OCI-LY7 (cell line): ENCODE measurements at regions not wholly inside any gene's neighbourhood (a gene's known extent, or its start where the extent isn't known, plus 50 kb on each side); places are given as distances from the start of the nearest gene placed in this dataset.

Experiments
- BruUV-seq: library from RNA; stranded (reverse); fragments of 400-500 nt; replicated peaks from 2 replicates; lab custom pipeline; 2021; lab: Mats Ljungman, UMichigan
- CTCF ChIA-PET: fragments of 300-600 bp; sonication (Branson Sonifier 250); formaldehyde crosslinking; loops from one replicate; lab custom pipeline; 2022; ENCODE audit warnings: antibody characterized with exemption; ENCODE audit not compliant: unreplicated experiment; lab: Charles Lee
- POLR2A ChIA-PET: fragments of 300-600 bp; sonication (Branson Sonifier 250); formaldehyde crosslinking; loops from one replicate; lab custom pipeline; 2022; ENCODE audit warnings: antibody characterized with exemption; lab: Charles Lee
- DNase-seq: peaks from one replicate; pipeline ENCODE4 v3.0.0-alpha.2; 2015; ENCODE audit warnings: low spot score
- H2AFZ ChIP-seq: fragments of 200-600 bp; sonication (generic), shearing (Covaris generic); 2 replicates; pipeline ENCODE4 v1.6.1; 2014; ENCODE audit warnings: mild to moderate bottlenecking, antibody characterized with exemption, low read length, moderate library complexity
- H3K27ac ChIP-seq: fragments of 200-600 bp; sonication (generic); 2 replicates; pipeline ENCODE4 v1.5.1; 2014; ENCODE audit warnings: mixed run types, low read depth, mild to moderate bottlenecking, moderate library complexity, low read length, inconsistent platforms; ENCODE audit not compliant: poor library complexity, severe bottlenecking
- H3K36me3 ChIP-seq: fragments of 200-600 bp; sonication (generic); 2 replicates; pipeline ENCODE4 v1.6.1; 2014; ENCODE audit warnings: mild to moderate bottlenecking, antibody characterized with exemption, low read length, moderate library complexity, mixed read lengths; ENCODE audit not compliant: insufficient read depth
- H3K4me1 ChIP-seq: fragments of 200-600 bp; sonication (generic); 2 replicates; pipeline ENCODE4 v1.5.1; 2014; ENCODE audit warnings: mild to moderate bottlenecking, low read length; ENCODE audit not compliant: insufficient read depth, poor library complexity, severe bottlenecking
- H3K4me2 ChIP-seq: fragments of 200-600 bp; sonication (generic); 2 replicates; pipeline ENCODE4 v1.6.1; 2014; ENCODE audit warnings: mild to moderate bottlenecking, low read length
- H3K4me3 ChIP-seq: fragments of 200-600 bp; sonication (generic); 2 replicates; pipeline ENCODE4 v1.5.1; 2014; ENCODE audit warnings: mild to moderate bottlenecking, low read depth, low read length; ENCODE audit not compliant: poor library complexity, severe bottlenecking
- H3K79me2 ChIP-seq: fragments of 200-600 bp; sonication (generic); 2 replicates; pipeline ENCODE4 v1.6.1; 2016; ENCODE audit warnings: low read depth, mild to moderate bottlenecking, low read length, moderate library complexity, mixed read lengths; ENCODE audit not compliant: insufficient read depth
- H3K9me2 ChIP-seq: fragments of 200-600 bp; sonication (generic); 2 replicates; pipeline ENCODE4 v1.6.1; 2016; ENCODE audit warnings: mild to moderate bottlenecking, low read length, mixed read lengths; ENCODE audit not compliant: insufficient read depth
- H3K9me3 ChIP-seq: fragments of 200-600 bp; sonication (generic); 2 replicates; pipeline ENCODE4 v1.6.1; 2014; ENCODE audit warnings: mild to moderate bottlenecking, mixed run types, low read length, mixed read lengths
- H4K20me1 ChIP-seq: fragments of 200-600 bp; sonication (generic); 2 replicates; pipeline ENCODE4 v1.6.1; 2014; ENCODE audit warnings: mild to moderate bottlenecking, antibody characterized with exemption, low read length, moderate library complexity, mixed read lengths; ENCODE audit not compliant: insufficient read depth
- EZH2phosphoT487 ChIP-seq: fragments of 200-600 bp; sonication (generic); IDR thresholded peaks from 2 replicates; pipeline ENCODE4 v1.6.1; 2018; ENCODE audit warnings: low read depth, borderline replicate concordance, mild to moderate bottlenecking, mixed run types, antibody characterized with exemption, low read length, moderate library complexity, mixed read lengths
- intact Hi-C: fragments of 100-400 bp; cut with micrococcal nuclease; formaldehyde crosslinking; loops from one replicate; pipeline ENCODE4 v1.10.0; 2022; ENCODE audit not compliant: unreplicated experiment
- TF ChIP-seq, protein P1 (sequence below): fragments of 200-600 bp; sonication (generic); conservative IDR thresholded peaks from 2 replicates; pipeline ENCODE4 v1.5.1; 2014; ENCODE audit warnings: mild to moderate bottlenecking, antibody characterized with exemption, low read length, moderate library complexity, mixed read lengths

DNA sequence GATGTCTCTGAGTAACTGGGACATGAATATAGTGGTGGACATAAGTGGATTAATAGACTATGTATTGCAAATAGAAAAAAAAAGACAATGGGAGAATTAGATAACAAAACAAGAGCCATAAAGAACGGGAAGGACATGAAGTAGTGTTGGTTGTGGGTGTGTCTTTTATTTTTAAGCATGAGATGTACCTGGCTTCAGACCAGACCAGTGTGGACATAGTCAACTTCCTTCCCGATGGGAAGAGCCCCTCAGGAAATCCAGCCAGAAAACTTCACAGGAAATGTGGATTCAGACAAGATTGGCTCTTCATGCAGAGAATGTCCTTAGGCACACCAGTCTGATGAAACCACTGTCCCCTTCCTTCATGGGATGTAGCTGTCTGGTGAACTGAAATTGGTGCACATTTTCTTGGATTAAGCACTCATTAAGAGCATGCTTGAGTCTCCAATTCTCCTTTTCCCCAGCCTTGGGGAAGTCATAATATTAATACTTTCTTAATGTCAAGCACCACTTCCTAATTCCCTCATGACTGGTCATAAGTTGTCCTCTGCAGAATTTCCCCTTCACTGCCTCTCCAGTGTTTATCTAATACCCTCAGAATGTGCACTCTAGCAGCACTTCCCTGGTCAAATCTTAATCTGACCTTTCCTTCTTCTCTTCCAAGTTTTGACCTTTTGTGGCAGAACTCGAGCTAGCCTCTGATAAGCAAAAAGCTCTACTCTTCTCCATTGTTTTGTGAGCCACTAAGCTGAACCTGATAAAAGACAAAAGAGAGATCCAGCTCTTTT, 350.6 kb upstream of the MAF start:
- H3K4me1 ChIP-seq, result no peaks in the 10 kb centered on the region
- no TSS peak for BruUV-seq

DNA sequence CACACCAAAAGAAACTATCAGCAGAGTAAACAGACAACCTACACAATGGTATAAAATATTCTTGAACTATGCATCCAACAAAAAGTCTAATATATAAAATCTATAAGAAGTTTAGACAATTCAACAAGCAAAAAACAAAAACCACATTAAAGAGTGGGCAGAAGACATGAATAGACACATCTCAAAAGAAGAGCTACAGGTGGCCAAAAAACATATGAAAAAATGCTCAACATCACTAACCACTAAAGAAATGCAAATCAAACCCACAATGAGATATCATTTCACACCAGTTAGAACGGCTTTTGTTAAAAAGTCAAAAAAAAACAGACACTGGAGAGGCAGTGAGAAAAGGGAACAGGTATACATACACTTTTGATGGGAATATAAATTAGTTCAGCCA, 348.9 kb upstream of the MAF start:
- no peak for DNase-seq
- Histone ChIP-seq H3K4me1 (no peaks in the 10 kb centered on the region), H4K20me1 (no peaks in the 10 kb centered on the region), H3K36me3 (no peaks in the 10 kb centered on the region), H3K9me3 (no peaks in the 10 kb centered on the region), H3K9me2 (no peaks in the 10 kb centered on the region), H2AFZ (no peak overlapping the region), H3K4me3 (no peak overlapping the region), H3K79me2 (no peaks in the 10 kb centered on the region), H3K27ac (no peak overlapping the region), H3K4me2 (no peak overlapping the region)
- no peak for TF ChIP-seq EZH2phosphoT487
- TF ChIP-seq, protein P1, sequence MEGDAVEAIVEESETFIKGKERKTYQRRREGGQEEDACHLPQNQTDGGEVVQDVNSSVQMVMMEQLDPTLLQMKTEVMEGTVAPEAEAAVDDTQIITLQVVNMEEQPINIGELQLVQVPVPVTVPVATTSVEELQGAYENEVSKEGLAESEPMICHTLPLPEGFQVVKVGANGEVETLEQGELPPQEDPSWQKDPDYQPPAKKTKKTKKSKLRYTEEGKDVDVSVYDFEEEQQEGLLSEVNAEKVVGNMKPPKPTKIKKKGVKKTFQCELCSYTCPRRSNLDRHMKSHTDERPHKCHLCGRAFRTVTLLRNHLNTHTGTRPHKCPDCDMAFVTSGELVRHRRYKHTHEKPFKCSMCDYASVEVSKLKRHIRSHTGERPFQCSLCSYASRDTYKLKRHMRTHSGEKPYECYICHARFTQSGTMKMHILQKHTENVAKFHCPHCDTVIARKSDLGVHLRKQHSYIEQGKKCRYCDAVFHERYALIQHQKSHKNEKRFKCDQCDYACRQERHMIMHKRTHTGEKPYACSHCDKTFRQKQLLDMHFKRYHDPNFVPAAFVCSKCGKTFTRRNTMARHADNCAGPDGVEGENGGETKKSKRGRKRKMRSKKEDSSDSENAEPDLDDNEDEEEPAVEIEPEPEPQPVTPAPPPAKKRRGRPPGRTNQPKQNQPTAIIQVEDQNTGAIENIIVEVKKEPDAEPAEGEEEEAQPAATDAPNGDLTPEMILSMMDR, result no peak
- no TSS peak for BruUV-seq
- intact Hi-C loops, result no loop called here
- ChIA-PET CTCF (no interaction called here), POLR2A (no interaction called here)

More for the DNA sequence above, 350.6 kb upstream of the MAF start:
- Histone ChIP-seq H3K9me2 (no peaks in the 10 kb centered on the region), H3K4me2 (no peak overlapping the region), H4K20me1 (no peaks in the 10 kb centered on the region), H3K36me3 (no peaks in the 10 kb centered on the region), H3K9me3 (no peaks in the 10 kb centered on the region), H3K27ac (no peak overlapping the region), H3K4me3 (no peak overlapping the region), H3K79me2 (no peaks in the 10 kb centered on the region), H2AFZ (no peak overlapping the region)
- TF ChIP-seq, protein P1, result no peak
- no peak for TF ChIP-seq EZH2phosphoT487
- ChIA-PET CTCF (no interaction called here), POLR2A (no interaction called here)
- intact Hi-C loops, result no loop called here
- DNase-seq, result no peak

DNA sequence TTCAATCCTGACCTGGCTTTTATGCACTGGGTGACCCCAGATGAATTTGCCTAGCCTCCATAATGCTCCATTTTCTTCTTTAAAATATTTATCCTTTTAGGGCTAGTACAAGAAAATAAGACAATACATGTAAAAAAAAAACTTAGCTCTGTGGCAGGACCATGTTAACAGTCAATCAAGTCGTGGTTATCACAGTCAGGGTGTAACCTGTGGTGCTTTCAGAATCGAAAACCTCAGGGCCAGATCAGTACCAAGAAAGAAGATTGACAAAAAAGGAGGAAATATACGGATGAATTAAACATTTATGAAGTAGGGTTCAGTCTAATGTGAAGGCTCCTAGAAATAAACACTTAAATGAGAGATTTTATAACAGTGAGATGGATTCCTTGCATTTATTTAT, 347.2 kb upstream of the MAF start:
- no peak overlapping the region for H3K4me3 ChIP-seq
- H3K4me2 ChIP-seq, result no peak overlapping the region
- no peak overlapping the region for H3K27ac ChIP-seq
- ChIA-PET POLR2A (no interaction called here), CTCF (no interaction called here)
- no peaks in the 10 kb centered on the region for H3K9me2 ChIP-seq
- H3K79me2 ChIP-seq, result no peaks in the 10 kb centered on the region
- H3K9me3 ChIP-seq, result no peaks in the 10 kb centered on the region
- intact Hi-C loops, result no loop called here
- no peaks in the 10 kb centered on the region for H3K36me3 ChIP-seq
- no peak overlapping the region for H2AFZ ChIP-seq
- no peaks in the 10 kb centered on the region for H3K4me1 ChIP-seq
- BruUV-seq, result no TSS peak
- no peak for DNase-seq
- H4K20me1 ChIP-seq, result no peaks in the 10 kb centered on the region
- TF ChIP-seq EZH2phosphoT487, result no peak
- TF ChIP-seq, protein P1, result no peak
